ENCODE measurements at regions not wholly inside any gene's neighbourhood (a gene's known extent, or its start where the extent isn't known, plus 50 kb on each side); places are given as distances from the start of the nearest gene placed in this dataset.

DNA sequence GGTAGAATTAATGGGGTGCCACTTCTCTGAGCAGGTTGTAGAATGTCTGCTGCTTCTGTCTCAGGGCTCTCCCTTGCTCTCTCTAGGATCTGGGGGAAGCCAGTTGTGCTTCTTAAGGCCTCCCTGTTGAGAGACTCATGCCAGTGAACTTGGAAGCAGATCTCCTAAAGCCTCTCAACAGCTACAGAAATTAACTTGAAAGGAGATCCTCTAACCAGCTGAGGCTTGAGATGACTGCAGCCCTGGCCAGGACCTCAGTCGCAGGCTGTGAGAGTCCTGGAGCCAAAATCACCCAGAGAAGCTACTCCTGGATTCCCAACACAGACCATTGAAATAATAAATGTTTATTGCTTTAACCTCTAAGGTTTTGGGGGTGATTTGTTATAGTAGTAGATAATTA is 180.2 kb upstream of the MARCKS start:
- no peak for DNase-seq
- no peaks in the 10 kb centered on the region for H3K4me1 ChIP-seq (ENCODE audit: low read length)
- TF ChIP-seq CTCF (IDR thresholded peaks at IDR 0.05; ENCODE audit: low read length) (no peak), EZH2phosphoT487 (IDR thresholded peaks at IDR 0.05; ENCODE audit: low read length) (no peak), EZH2 (optimal IDR thresholded peaks at IDR 0.05; ENCODE audit: low read depth, low read length) (no peak)
- H3K36me3 ChIP-seq (replicated peaks; ENCODE audit: insufficient read depth, low read length): no peaks in the 10 kb centered on the region
- no peak overlapping the region for H3K4me3 ChIP-seq (ENCODE audit: low read length)
- no peaks in the 10 kb centered on the region for H3K9me2 ChIP-seq (replicated peaks; ENCODE audit: insufficient read depth, low read length)
- H3K9me3 ChIP-seq (replicated peaks; ENCODE audit: insufficient read depth, low read length): no peaks in the 10 kb centered on the region; the same call in 1 of the 2 replicates
- H3K4me2 ChIP-seq (ENCODE audit: low read depth, low read length): no peak overlapping the region
- no peaks in the 10 kb centered on the region for H3F3A ChIP-seq (ENCODE audit: insufficient read depth, low read length)
- H3K27me3 ChIP-seq (replicated peaks; ENCODE audit: insufficient read depth, low read length): no peaks in the 10 kb centered on the region
- H3K9ac ChIP-seq (ENCODE audit: low read length): no peak overlapping the region
- H4K20me1 ChIP-seq (ENCODE audit: insufficient read depth, low read length): no peaks in the 10 kb centered on the region
- H2AFZ ChIP-seq (ENCODE audit: low read length): no peak overlapping the region
- H3K27ac ChIP-seq (ENCODE audit: low read length): no peak overlapping the region
- H3K79me2 ChIP-seq (ENCODE audit: low read length): no peaks in the 10 kb centered on the region

DNA sequence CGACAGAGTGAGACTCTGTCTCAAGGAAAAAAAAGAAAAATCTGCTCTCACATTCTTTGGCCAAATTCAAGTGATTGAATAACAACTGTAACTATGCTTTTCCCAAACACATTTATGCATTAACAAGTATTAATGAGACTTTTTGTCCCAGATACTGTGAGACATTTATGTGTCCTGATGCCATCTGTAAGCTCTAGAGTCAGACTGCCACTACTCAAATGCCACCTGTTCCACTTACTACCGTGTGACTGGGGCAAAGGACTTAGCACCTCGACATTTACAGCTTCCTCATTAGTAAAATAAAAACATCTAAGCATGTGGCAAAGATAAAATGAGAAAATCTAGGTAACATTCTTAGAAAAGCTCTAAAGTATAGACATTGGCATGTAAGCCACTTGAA is 178.1 kb upstream of the MARCKS start:
- TF ChIP-seq EZH2phosphoT487 (IDR thresholded peaks at IDR 0.05; ENCODE audit: low read length) (no peak), CTCF (IDR thresholded peaks at IDR 0.05; ENCODE audit: low read length) (no peak), EZH2 (optimal IDR thresholded peaks at IDR 0.05; ENCODE audit: low read depth, low read length) (no peak)
- Histone ChIP-seq H3K4me1 (ENCODE audit: low read length) (no peaks in the 10 kb centered on the region), H3K4me2 (ENCODE audit: low read depth, low read length) (no peak overlapping the region), H3K79me2 (ENCODE audit: low read length) (no peaks in the 10 kb centered on the region), H3K9ac (ENCODE audit: low read length) (no peak overlapping the region), H2AFZ (ENCODE audit: low read length) (no peak overlapping the region), H3K27ac (ENCODE audit: low read length) (no peak overlapping the region), H3F3A (ENCODE audit: insufficient read depth, low read length) (no peaks in the 10 kb centered on the region), H3K9me3 (replicated peaks; ENCODE audit: insufficient read depth, low read length) (no peaks in the 10 kb centered on the region; the same call in 1 of the 2 replicates), H3K36me3 (replicated peaks; ENCODE audit: insufficient read depth, low read length) (no peaks in the 10 kb centered on the region), H3K27me3 (replicated peaks; ENCODE audit: insufficient read depth, low read length) (no peaks in the 10 kb centered on the region), H3K4me3 (ENCODE audit: low read length) (no peak overlapping the region), H3K9me2 (replicated peaks; ENCODE audit: insufficient read depth, low read length) (no peaks in the 10 kb centered on the region), H4K20me1 (ENCODE audit: insufficient read depth, low read length) (no peaks in the 10 kb centered on the region)
- no peak for DNase-seq

DNA sequence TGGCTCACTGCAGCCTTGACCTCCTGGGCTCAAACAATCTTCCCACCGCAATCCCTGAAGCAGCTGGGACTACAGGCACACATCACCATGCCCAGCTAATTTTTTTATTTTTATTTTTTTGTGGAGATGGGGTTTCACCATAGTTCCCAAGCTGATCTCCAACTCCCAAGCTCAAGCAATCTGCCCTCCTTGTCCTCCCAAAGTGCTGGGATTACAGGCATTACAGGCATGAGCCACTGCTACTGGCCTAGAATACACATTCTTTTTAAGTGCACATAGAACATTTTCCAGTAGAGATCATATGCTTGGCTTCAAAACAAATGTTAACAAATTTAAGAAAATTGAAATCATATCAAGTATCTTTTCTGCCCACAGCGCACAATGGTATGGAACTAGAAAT is 176.8 kb upstream of the MARCKS start:
- Histone ChIP-seq H3K79me2 (ENCODE audit: low read length) (no peaks in the 10 kb centered on the region), H2AFZ (ENCODE audit: low read length) (no peak overlapping the region), H3K27ac (ENCODE audit: low read length) (no peak overlapping the region), H3F3A (ENCODE audit: insufficient read depth, low read length) (no peaks in the 10 kb centered on the region), H3K36me3 (replicated peaks; ENCODE audit: insufficient read depth, low read length) (no peaks in the 10 kb centered on the region), H3K4me2 (ENCODE audit: low read depth, low read length) (no peak overlapping the region), H4K20me1 (ENCODE audit: insufficient read depth, low read length) (no peaks in the 10 kb centered on the region), H3K9ac (ENCODE audit: low read length) (no peak overlapping the region), H3K4me1 (ENCODE audit: low read length) (no peaks in the 10 kb centered on the region), H3K4me3 (ENCODE audit: low read length) (no peak overlapping the region), H3K9me2 (replicated peaks; ENCODE audit: insufficient read depth, low read length) (no peaks in the 10 kb centered on the region), H3K27me3 (replicated peaks; ENCODE audit: insufficient read depth, low read length) (no peaks in the 10 kb centered on the region), H3K9me3 (replicated peaks; ENCODE audit: insufficient read depth, low read length) (no peaks in the 10 kb centered on the region)
- TF ChIP-seq CTCF (IDR thresholded peaks at IDR 0.05; ENCODE audit: low read length): no peak
- TF ChIP-seq EZH2phosphoT487 (IDR thresholded peaks at IDR 0.05; ENCODE audit: low read length): no peak
- no peak for TF ChIP-seq EZH2 (optimal IDR thresholded peaks at IDR 0.05; ENCODE audit: low read depth, low read length)
- no peak for DNase-seq

Measured in MM.1S (cell line).